ENCODE measurements at regions not wholly inside any gene's neighbourhood (a gene's known extent, or its start where the extent isn't known, plus 50 kb on each side); places are given as distances from the start of the nearest gene placed in this dataset.
"Not testable (repeated sequence)": the region's sequence is repeated elsewhere in the genome, so short reads cannot be mapped to it uniquely, and the experiment has no call there.

DNA sequence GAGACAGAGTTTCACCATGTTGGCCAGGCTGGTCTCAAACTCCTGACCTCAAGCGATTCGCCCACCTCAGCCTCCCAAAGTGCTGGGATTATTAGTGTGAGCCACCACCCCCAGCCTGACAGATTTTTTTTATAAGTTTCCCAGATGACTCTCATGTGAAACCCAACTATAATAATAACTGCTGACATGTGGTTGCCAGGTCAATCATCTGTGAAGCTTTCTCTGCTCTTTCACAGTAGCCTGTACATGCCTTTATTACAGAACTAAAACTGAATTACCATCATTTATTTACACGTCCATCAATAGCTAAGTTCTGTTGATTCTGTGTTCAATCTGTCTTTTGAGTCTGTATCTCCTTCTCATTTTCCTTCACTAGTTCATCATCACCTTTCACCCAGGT, 218.5 kb downstream of the RPS29 start:
- DNase-seq (ENCODE audit: low read depth) = no peak

DNA sequence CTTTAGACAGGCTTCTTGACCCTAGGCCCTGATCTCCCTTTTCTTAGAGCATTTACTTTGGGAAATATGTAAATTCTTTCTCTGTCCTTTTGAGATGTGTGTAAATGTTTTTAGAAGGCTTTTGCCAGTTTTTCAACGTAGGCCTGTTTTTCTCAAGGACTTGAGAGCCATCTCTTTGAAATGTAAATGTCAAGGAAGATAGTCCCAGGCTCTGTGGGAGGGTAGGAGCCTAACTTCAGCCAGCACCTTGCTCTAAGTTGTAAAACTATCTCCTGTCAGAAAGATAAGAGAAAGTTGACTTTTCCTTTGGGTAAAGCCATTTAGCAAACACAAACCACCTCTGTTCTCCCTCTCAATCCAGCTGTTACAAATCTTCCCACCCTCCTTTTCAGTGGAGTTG, 219.8 kb downstream of the RPS29 start:
- no peak for DNase-seq (ENCODE audit: low read depth)

DNA sequence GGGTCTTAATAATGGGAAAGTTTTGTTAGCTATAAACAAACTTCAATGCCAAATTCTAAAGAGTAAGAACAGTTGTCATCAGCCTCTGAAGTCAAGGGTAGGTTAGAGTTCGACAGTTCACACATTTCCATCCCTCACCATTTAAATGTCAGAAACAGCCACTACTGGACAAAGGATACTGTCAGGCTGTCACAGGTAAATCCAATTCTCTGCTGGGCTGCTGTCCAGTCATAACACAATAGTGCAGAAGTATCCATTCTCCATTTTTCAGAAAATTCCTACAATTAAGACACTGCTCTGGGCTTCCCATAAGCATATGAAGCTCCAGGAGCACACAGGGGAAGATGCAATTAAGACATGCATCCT, 221.4 kb downstream of the RPS29 start:
- DNase-seq (ENCODE audit: low read depth) = no peak

DNA sequence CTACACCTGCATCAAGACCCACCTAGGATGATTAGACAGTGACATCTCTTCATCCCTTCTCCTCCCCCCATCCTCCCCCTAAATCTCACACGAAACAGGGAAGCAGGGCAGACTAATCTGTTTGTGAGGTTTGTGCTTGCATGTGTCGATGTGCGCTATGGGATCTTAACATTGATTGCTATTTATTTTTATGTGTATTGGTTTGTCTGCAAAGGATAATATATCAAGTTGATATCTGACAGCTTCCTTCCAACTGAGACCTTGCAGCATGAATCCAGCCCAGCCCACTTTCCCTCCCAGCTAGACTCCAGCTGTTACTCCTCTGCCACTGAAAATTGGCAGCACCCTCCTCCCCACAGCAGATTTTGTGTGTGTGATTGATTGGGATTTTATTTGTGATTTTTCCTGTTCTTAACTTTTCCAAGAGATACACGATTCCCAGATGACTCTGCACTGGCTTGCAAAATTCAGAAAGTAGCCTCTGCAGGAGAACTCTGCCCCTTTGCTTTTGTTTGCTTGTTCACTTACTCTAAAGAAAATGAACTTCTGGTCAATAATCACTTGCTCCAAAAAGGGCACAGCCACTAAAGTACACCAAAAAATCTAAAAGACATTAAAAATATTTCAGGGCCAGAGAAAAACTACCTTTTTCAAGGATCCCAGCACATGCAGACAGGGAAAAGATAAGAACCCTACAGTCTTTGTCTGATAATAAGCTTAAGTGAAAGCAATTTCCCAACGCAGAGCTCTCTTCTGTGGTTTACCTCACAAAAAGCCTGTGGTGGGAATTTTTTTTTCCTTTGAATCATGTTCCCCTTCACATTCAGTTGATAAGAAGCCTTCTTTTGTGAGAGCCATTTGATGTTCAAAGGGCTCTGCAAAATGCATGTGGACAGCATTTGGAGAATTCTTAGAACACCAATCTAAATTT, 222.1 kb downstream of the RPS29 start:
- no peak for DNase-seq (ENCODE audit: low read depth)

DNA sequence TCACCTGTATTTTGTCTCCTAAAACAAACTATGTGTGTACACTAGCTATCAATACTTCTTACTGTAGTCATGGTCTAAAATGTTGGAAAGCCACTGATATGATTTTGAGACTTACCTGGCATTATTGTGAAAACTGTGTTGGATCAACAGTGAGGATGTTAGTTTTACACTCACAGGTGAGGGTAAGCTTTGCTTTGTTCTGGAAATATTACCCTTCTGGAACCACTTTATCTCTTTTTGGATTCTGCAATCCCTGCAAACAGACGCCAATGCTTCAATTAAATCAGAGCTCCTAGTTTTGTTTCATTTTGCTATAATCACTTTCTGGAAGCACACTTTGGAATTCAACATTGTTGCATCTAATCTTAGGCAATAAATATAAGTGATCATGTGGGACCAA, 223.3 kb downstream of the RPS29 start:
- no peak for DNase-seq (ENCODE audit: low read depth)

DNA sequence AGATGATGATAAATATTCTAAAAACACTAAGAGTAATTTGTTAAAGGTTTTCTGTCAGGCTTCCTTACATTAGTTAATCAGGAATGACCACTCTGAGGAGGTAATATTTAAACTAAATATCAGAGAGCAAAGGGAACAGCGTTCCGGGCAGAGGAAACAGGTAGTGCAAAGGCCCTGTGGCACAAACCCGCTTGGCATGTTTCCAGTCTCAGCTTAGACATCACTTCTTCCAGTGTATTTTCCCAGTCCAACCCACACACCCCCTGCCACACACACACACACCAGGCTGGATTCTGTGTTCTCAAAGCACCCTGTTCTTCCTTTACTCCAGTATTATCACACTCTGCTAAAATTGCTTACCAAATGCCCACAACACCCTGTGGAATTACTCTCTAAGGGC, 247.1 kb downstream of the RPS29 start:
- DNase-seq (ENCODE audit: low read depth) = no peak

DNA sequence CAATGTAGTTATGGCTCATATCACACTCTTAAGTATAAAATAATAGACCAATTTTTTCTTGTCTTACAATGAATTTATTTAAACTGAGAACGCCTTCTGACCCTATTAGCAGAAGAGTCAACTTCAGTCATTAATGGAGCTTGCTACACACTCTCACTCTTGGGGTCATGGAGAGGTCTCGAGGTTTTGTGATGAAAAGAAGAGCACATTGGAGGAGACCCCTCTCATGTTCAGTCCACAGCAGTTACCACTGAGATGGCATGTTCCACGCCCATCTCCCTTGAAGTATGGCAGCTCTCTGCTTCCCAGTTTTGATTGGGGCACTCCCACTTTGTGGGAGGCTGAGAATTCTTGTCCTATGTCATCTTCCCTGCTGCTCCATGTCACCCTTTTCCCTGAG, 266.4 kb downstream of the RPS29 start:
- no peak for DNase-seq (ENCODE audit: low read depth)

DNA sequence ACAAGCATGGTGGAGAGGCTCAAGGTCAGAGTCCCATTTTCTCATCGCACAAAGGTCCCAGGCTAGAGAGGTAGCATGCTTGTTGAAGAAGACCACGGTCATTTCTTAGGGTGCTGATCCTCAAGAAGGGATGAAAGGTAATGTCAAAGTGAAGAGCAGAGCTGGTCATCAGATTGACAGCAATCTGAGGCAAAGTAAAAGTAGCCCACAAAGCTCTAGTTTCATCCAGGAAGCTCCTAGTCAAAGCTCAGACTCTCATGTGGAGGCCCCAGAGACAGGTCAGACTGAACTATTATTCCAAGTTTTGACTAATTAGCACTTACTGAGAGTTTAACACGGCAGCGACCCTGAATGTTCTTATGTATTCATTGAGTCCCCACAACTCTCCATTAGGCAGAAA, 270.6 kb downstream of the RPS29 start:
- no peak for DNase-seq (ENCODE audit: low read depth)

DNA sequence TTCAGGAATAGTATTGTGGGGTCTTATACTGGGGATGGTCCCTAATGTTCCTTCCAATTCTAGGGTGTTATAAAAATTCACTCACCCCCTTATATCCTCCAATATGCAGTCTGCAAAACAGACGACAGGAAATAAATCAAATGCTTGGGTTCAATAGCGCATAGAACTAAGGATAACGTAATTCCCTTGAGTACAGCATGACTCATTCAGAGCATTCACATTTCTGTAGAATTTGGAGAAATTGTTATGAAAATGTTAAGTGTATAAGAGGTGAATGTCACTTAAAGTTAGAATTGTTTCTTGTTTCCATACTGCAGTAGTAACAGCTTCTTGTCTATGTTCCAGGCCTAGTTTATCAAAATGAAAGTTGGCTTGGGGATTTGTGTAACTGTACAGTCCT, 271.4 kb downstream of the RPS29 start:
- no peak for DNase-seq (ENCODE audit: low read depth)

DNA sequence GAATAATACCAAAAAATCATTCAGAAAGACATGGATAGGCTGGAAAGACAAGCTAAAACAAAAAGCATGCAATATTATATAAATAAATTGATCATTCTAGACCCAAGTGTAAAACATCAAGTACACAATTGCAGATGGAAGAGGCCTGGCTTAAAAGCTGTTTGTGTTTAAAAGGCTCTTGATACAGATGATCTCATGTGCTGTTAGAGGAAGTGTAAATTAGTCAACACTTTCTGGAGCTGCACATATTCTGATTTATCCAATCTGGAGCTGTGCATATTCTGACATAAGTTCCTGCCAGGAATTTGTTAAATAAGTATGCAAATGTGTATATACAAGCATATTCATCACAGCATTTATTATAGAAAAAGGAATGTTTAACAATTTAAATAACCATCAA, 273.1 kb downstream of the RPS29 start:
- DNase-seq (ENCODE audit: low read depth) = no peak

DNA sequence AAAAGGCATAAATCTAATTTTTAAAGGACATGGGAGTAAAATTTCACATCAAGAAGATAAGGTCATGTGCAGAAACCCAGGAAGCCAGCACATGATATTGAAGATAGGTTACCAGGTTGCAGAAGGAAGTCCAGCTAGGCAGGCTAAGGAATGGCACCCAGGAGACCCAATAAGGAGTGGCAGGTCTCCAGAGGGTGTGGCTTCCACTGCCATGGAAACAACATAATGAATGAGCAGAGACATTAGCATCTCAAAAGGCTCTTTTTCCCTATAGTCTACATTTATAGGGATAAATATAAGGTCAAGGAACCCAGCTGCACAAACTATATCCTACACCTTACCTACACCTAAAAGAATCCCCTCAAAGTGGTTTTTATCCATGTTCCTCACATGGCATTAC, 275.9 kb downstream of the RPS29 start:
- no peak for DNase-seq (ENCODE audit: low read depth)

DNA sequence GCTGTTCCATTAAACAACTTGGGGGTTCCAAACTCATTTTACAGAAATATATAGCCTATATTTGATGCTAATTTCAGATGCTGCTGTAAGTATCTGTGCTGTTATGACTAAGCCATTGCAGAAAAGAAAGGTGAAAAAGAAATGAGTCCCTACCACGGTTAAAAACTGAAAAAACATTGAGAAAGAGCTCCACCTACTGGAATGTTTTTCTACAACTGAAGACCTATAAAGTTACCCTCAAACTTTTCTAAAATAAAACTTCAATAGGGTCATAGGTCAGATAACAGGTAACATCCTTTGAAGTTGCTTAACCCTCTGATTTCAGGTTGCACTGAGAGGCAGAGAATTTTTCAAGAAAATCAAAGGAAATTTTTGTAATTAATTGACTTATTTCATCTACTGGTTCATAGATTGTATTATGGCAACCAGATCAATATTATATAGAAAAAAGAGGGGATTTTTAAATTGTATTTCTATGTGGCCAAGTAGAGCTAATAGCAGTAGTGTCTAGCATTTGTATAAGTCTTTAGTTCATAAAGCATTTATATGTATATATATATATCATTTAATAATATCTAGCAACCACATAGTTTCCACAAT, 279.9 kb downstream of the RPS29 start:
- no peak for DNase-seq (ENCODE audit: low read depth)

DNA sequence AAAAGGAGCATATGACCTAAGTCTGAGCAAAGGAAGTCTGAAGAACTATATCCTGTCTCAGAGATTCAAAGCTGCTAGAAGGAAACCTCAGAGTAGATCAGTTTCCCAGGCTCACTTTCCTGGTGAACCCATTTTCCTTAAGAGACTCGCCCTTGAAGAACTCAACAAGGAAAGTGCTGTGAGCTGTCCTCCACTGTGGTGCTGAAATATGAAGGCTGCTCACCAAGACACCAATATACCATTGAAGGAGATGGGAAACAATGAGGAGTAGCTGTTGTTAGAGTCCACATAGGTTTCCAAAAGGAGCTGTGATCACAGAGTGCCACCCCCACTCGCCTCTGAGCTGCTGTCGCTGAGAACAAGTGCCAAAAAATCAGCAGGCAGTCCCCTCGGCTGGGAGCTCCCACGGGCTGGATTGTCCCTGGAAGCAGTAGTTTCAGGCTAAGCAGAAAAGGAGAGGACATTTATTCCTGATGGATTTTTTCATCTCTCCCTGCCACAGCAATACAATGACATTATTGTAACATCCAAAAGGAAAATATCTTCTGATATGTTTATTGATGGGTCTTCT, 282.1 kb downstream of the RPS29 start:
- no peak for DNase-seq (ENCODE audit: low read depth)

DNA sequence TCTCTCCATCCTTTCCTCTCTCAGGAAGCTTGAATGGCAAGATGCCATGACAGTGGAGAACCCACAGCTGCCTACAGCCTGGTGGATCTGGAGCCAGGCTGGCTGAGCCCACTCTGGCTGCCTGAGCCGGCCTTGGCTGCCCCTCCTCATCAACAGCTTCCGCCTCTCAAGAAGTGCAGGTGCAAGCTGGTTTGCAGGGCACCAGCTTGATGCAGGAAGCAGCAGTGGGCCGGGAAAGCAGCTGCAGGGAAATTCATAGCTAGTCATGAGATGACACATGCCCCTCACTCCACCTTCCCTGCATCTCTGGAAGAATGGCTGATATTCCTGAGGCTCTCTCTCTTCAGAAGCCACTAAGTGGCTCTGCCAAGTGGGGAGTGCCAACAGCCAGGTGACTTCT, 289.1 kb downstream of the RPS29 start:
- no peak for DNase-seq (ENCODE audit: low read depth)

DNA sequence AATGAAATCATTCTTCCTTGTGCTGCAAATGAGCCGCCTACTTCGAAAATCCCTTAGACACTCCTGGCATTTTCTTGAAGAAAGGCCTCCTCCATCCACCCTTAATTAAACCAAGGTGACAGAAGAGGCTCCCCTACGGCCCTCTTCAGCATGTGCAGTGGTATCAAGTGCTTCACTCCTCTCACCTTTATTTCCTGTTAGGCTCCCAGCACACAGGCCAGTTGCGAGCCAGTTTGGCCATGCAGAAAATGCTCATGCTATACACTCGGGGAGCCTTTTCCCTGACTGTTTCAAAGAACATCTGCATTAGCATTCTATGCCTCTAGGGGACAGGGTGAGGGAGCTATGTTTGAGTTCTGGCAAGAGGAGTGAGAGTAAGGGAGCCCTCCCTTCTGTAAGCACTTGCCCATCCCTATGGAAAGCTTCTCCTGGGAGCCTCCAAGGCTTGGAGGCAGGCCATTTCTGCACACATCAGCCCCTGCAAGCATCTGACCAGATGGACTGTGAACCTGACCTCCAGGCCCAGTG, 291.5 kb downstream of the RPS29 start:
- DNase-seq (ENCODE audit: low read depth) = no peak

DNA sequence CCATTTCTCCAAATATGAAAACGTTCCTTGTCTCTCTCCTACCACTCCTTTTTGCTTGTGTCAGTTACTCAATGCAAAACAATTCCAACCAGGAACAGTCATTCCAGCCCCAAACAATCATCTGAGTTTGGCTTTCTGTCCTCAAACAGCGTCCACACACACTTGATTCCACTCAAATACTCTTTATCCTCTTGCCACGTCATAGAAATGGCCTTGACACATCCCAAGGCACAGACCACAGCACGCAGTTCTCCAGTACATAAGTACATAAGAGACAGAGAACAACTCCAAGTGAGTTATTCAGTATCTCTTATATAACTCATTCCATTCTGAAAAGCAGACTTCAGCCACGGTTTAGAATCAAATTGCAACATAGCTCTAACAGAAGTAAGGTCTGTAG, 299.2 kb downstream of the RPS29 start:
- no peak for DNase-seq (ENCODE audit: low read depth)

DNA sequence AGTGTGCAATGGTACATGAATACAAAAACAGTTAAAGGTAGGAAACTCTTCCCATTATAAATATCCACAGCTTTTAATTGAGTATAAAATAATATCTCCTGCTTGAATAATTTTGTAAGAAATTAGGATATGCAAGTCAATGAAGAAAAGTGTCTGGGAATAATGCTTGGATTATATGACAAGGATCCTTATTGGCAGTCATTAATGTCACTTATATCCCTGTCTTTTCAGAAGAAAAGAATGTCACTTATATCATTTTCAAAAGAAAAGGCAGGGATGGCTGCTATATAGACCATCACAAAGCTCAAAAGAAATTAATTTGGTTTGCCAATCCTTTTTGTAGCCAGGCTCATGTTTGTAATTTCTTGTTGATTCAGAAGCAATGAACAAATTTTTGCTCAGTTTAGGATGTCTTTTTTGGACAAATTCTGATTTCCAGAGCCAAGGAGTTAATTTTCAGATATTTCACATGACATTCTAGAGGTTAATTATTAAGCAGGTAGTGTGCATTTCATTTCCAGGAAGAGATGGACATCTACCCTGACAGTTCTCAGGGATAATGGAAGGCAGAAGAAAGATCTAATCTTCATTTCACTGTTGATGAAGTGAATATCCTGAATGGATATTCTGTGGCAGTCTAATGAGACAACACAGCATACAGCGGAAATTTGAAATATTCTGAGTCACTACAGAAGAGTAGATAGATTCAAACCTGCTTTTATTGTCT, 299.8 kb downstream of the RPS29 start:
- DNase-seq (ENCODE audit: low read depth) = no peak

DNA sequence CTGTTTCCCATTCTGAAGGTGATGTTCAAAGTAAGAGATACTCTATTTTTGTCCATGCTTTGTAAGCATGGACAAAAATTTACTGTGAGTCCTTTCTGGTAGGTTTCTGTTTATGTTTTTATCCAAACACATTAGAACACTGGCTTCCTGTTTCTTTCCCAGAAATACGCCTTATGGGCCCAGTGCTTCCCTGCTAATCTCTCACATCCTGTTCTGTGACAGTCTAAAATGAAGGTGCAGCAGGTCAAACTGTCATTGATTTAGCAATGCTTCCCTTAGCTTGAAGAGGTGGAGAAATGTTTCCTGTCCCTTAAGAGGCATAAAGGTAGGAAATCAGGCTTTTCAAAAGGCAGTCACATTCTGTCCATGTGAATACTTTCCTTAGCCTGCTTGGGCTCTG, 305.6 kb downstream of the RPS29 start:
- no peak for DNase-seq (ENCODE audit: low read depth)

DNA sequence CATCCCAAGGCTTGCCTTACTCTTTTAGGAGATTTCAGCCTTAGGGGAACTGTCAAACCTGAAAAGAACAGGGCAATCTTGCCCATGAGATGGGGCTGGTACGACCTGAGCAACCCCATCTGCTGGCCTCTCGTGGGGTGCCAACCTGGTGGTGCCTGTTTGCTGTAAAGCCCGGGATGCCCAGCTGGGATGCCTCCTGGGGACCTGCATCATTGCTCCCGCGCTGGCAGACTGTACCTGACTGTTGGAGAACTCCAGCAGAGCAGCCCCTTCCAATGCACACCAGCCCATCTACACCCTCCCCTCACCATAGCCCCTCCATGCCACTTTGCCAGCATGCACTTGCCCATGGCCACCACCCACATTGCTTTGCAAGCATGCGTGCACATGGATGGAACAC, 335.7 kb downstream of the RPS29 start:
- no peak for DNase-seq (ENCODE audit: low read depth)

DNA sequence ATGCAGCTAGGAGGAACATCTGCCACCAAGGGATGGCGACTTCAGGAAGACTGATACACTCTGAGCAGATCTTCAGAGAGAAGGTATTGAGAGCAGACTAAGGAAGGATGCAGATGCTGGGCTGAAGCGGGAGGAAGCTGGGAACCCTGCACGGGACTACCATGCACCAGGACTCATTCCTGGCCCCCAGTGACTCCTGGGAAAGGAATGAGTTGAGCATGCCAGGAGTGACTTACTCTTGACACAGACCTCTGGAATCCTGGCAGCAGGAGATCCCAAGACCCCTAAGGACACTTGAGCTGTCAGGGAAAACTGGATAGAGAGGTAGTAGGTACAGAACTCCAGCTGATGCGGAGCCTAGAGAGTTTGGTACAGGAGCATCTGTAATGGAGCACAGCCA, 336.1 kb downstream of the RPS29 start:
- peak; percentile 10 for DNase-seq (ENCODE audit: low read depth)

DNA sequence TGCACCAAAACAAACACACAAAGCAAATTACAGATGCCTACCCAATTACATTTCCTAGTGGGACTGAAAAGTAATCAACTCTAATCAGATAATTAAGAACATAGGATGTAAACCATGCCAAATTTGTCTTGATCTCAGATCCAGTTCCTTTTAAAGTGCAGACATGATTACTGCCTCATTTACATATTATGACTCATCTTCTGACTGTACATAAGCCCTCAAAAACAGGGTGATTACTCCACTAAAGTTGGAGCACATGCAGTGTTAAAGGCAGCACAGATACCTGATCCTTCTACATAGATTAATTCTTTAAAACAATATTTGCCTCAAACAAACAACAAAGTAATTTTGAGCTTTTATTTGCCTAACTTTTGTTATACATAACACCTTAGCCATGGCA, 337.2 kb downstream of the RPS29 start:
- no peak for DNase-seq (ENCODE audit: low read depth)

DNA sequence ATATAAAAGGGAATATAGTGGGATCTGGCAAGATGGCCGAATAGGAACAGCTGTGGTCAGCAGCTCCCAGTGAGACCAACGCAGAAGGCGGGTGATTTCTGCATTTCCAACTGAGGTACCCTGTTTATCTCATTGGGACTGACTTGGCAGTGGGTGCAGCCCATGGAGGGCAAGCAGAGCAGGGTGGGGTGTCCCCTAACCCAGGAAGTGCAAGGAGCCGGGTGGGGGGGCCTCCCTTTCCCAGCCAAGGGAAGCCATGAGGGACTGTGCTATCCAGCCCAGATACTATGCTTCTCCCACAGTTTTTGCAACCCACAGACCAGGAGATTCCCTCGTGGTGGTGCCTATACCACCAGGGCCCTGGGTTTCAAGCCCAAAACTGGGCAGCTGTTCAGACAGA, 342.4 kb downstream of the RPS29 start:
- not testable (repeated sequence) for DNase-seq (ENCODE audit: low read depth)

DNA sequence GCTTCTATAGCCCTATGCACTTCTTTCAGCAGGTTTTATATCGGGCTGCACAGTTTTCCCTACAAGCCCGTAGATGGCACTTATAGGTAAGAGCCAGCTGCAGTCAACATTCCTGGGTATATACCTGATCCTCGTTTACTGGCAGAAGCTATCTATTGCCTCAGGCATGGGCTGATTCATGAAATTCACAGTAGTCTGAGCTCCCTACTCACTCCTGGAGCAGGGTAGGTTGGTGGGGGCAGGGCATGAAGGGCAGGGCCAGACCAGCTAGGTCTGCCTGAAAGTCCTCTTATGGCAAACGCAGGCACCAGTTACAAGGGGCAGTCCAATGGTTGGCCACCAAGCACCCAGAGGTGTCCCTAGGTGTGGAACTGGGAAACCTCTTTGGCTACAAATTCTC, 345.8 kb downstream of the RPS29 start:
- DNase-seq (ENCODE audit: low read depth) = no peak

All from GM04504 (cell line).